Heart right ventricle (tissue), 16 donors: ENCODE measurements at regions not wholly inside any gene's neighbourhood (a gene's known extent, or its start where the extent isn't known, plus 50 kb on each side); places are given as distances from the start of the nearest gene placed in this dataset.

ENCODE experiments used
- ATAC-seq, 8 donors: fragments of 200-7000 bp; cut with Tn5 transposase; one replicate each; pipeline ENCODE4 v1.9.1; 2020; ENCODE audit warnings: mild to moderate bottlenecking in 8 of 8, moderate library complexity in 8 of 8, moderate number of reproducible peaks in 1 of 8
- DNase-seq, 2 donors: peaks; one replicate each; pipeline ENCODE4 v3.0.0-alpha.2; 2020
- H3K27ac ChIP-seq, 10 donors: fragments of 200-600 bp; sonication (generic) in 2 of 10; one replicate each; pipeline versions ENCODE4 v1.5.0 to v1.8.0; 2020 to 2022; ENCODE audit warnings: mild to moderate bottlenecking in 3 of 10
- H3K27me3 ChIP-seq, 7 donors: fragments of 200-600 bp; one replicate each; pipeline ENCODE4 v1.8.0; 2021 to 2022; ENCODE audit warnings: mild to moderate bottlenecking in 2 of 7
- H3K36me3 ChIP-seq, 9 donors: fragments of 200-600 bp; sonication (generic) in 1 of 9; one replicate each; pipeline versions ENCODE4 v1.5.0 to v1.8.0; 2020 to 2022; ENCODE audit warnings: mild to moderate bottlenecking in 2 of 9
- H3K4me1 ChIP-seq, 9 donors: fragments of 200-600 bp; sonication (generic) in 1 of 9; one replicate each; pipeline versions ENCODE4 v1.5.0 to v1.8.0; 2020 to 2022; ENCODE audit warnings: mild to moderate bottlenecking in 4 of 9
- H3K4me3 ChIP-seq, 10 donors: fragments of 200-600 bp; sonication (generic) in 2 of 10; one replicate each; pipeline versions ENCODE4 v1.5.0 to v1.8.0; 2020 to 2022; ENCODE audit warnings: mild to moderate bottlenecking in 7 of 10, moderate library complexity in 2 of 10
- H3K9me3 ChIP-seq, 11 donors: fragments of 200-600 bp in 10 of 11; sonication (generic) in 2 of 11; one replicate each; pipeline versions ENCODE4 v1.5.0 to v1.8.0; 2013 to 2022; ENCODE audit warnings: mild to moderate bottlenecking in 2 of 11, control low read depth in 1 of 11, moderate library complexity in 1 of 11
- WGBS, 2 donors: extraction: QIAGEN DNeasy Blood & Tissue Kit; methylation state at CpG; one replicate each; pipeline ENCODE4 v1.1.7; 2013; ENCODE audit warnings: inconsistent platforms in 1 of 2; 5-methylcytosine and 5-hydroxymethylcytosine counted together
- intact Hi-C, 10 donors: fragments of 100-400 bp; cut with DNase I; formaldehyde crosslinking; loops; one replicate each; pipeline versions ENCODE4 v1.11.1 to v1.14.2; 2022
- TF ChIP-seq, protein P1 (sequence below), 9 donors: fragments of 200-600 bp; sonication (generic) in 2 of 9; IDR thresholded peaks; one replicate each; pipeline versions ENCODE4 v1.5.0 to v1.8.0; 2021 to 2022; ENCODE audit warnings: antibody characterized with exemption in 9 of 9, mild to moderate bottlenecking in 5 of 9, moderate library complexity in 1 of 9
- donor health status: Arrhythmogenic right ventricular cardiomyopathy.
- donor health status: ischemic (EF 13 %, LVEDD 7.1; RV severe dilation, severe dysfunction).
- donor health status: healthy with polysubstance abuse.
- donor health status: DM: no; HTN: yes; CAD: no.
- donor health status: DM: no; HTN: no; CAD: no.
- donor health status: ischemic (EF 25% LVEDD 6.9; RV normal size, moderate dysfunction).
- donor health status: ischemic (EF 25% LVEDD 5.7; RV mildly dilated, moderate dysfunction).
- donor health status: healthy.
- donor health status: DM: yes; HTN: yes; CAD: no.
- donor health status: Ischemic cardiomyopathy.
- donor health status: ischemic (EF 35%, LVEDD 5.7; RV mildly dilated, moderate dysfunction).
- donor health status: nonischemic (EF 11% LVEDD 7.7; RV severe dilation, severe dysfunction).
- donor health status: DM: yes; HTN: yes; CAD: no.
- donor health status: PGD.
- donor health status: ischemic (EF 29% LVEDD 5.4; RV normal size, mild dysfunction).
- donor health status: nonischemic (EF 23%, LVEDD 6.1; RV moderate dilation, normal function).

DNA sequence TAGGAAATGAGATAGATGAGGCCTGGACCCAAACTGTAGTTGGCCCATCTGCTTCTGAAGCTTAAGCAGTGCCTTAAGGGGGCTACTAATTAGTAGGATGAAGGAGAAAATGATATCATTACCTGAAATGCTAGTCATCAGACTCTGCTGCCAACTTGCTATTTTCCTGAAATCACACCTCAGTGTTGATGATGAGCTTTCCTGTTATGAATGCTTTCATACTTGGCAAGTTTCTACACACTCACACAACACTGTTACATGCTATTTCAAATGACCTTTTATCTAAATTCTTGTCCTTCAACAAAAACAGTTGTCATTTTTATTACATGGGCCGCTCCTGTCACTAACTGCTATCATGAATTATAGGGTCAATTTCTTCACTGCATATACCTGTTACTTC is 416.0 kb downstream of the PRDM5 start:
- Histone ChIP-seq H3K9me3 (peaks cover 0 to 26% (median 0%) of the 10 kb centered on the region in 11 donors), H3K4me3 (no peak overlapping the region), H3K4me1 (no peaks in the 10 kb centered on the region), H3K27me3 (no peaks in the 10 kb centered on the region), H3K27ac (no peak overlapping the region), H3K36me3 (no peaks in the 10 kb centered on the region)
- no peak for DNase-seq
- TF ChIP-seq, protein P1, sequence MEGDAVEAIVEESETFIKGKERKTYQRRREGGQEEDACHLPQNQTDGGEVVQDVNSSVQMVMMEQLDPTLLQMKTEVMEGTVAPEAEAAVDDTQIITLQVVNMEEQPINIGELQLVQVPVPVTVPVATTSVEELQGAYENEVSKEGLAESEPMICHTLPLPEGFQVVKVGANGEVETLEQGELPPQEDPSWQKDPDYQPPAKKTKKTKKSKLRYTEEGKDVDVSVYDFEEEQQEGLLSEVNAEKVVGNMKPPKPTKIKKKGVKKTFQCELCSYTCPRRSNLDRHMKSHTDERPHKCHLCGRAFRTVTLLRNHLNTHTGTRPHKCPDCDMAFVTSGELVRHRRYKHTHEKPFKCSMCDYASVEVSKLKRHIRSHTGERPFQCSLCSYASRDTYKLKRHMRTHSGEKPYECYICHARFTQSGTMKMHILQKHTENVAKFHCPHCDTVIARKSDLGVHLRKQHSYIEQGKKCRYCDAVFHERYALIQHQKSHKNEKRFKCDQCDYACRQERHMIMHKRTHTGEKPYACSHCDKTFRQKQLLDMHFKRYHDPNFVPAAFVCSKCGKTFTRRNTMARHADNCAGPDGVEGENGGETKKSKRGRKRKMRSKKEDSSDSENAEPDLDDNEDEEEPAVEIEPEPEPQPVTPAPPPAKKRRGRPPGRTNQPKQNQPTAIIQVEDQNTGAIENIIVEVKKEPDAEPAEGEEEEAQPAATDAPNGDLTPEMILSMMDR (IDR thresholded peaks at IDR 0.05), result no peak
- intact Hi-C loops, result no loop called here
- WGBS, 2 donors, result 77 to 82% methylated on average over 1 of the region's 1 CpG
- ATAC-seq, result no peak

DNA sequence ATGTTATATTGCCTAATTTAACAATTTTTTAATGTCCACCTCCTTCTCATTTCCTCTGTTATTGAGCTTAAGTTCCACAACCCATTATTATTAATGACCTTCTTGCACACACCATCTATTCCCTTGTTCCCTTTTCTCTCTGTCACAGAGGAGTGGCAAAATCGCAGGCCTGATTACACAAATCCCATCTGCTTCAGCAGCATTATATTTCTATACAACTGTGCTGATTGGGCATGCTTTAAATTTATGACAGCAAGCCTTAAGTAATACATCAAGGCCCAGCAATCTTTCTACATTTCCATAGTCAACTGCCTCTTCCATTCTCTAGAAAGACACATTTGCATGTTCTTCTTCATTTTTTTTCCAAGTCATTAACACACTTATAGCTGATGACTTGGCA is 423.8 kb downstream of the PRDM5 start:
- no peak overlapping the region for H3K27ac ChIP-seq
- H3K4me3 ChIP-seq, result no peak overlapping the region
- peaks cover 0 to 16% (median 0%) of the 10 kb centered on the region in 11 donors for H3K9me3 ChIP-seq
- H3K36me3 ChIP-seq, result no peaks in the 10 kb centered on the region
- no peaks in the 10 kb centered on the region for H3K4me1 ChIP-seq
- DNase-seq, result no peak
- intact Hi-C loops, result no loop called here
- 65 to 67% methylated on average over 1 of the region's 1 CpG for WGBS, 2 donors
- ATAC-seq, result no peak
- TF ChIP-seq, protein P1 (IDR thresholded peaks at IDR 0.05), result no peak
- H3K27me3 ChIP-seq, result no peaks in the 10 kb centered on the region

DNA sequence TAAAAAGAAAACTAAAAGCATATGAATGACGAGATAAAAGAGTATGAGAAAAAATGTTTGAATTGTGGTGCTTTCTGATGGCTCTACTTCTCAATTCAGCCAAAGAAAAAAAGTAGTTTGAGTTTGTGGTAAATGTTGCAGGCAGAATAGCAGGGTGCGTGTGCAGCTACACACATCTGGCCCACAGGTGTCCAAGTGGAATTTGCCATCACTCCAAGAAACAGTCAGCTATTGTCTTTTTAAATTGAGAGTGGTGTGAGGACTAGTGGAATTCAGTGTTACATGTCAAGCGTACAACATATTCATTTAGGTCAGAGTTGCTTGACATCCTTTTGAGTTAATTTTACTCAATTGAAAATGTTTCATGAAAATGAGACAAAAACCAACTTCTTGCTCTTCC is 424.8 kb upstream of the MAD2L1 start:
- H3K9me3 ChIP-seq, result peaks cover 0 to 11% (median 0%) of the 10 kb centered on the region in 11 donors
- ATAC-seq, result no peak
- intact Hi-C loops, result no loop called here
- H3K4me3 ChIP-seq, result no peak overlapping the region
- no peak for DNase-seq
- no peaks in the 10 kb centered on the region for H3K4me1 ChIP-seq
- no peak overlapping the region for H3K27ac ChIP-seq
- TF ChIP-seq, protein P1 (IDR thresholded peaks at IDR 0.05), result no peak
- no peaks in the 10 kb centered on the region for H3K36me3 ChIP-seq
- H3K27me3 ChIP-seq, result no peaks in the 10 kb centered on the region
- 80 to 84% methylated on average over 3 of the region's 3 CpGs for WGBS, 2 donors

DNA sequence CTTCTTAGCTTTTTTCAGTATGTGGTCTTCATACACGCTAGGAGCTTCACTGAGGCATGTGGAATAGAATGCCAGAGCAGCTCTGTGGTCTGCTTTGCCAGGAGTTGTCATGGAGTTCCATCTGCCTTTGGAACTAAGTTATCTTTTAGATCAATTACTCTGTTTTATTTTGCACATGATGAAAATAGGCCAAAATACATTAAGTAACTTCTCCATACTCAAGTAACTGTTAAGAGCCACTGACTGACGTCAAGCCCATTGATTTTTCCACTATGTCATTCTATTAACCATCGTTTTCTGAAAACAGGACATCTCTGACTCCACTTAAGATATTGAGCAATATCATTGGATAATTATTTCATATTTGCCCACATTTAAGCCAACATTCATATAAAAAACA is 415.1 kb upstream of the MAD2L1 start:
- TF ChIP-seq, protein P1 (IDR thresholded peaks at IDR 0.05), result no peak
- H3K4me1 ChIP-seq, result no peaks in the 10 kb centered on the region
- no peak overlapping the region for H3K4me3 ChIP-seq
- 76 to 81% methylated on average over 3 of the region's 3 CpGs for WGBS, 2 donors
- no peaks in the 10 kb centered on the region for H3K27me3 ChIP-seq
- intact Hi-C loops, result no loop called here
- peaks cover 0 to 11% (median 0%) of the 10 kb centered on the region in 11 donors for H3K9me3 ChIP-seq
- H3K36me3 ChIP-seq, result no peaks in the 10 kb centered on the region
- no peak overlapping the region for H3K27ac ChIP-seq
- ATAC-seq (no peak), DNase-seq (no peak)
